WTC11 (cell line): ENCODE measurements at regions not wholly inside any gene's neighbourhood (a gene's known extent, or its start where the extent isn't known, plus 50 kb on each side); places are given as distances from the start of the nearest gene placed in this dataset.

ENCODE experiments used
- ATAC-seq: fragments of 200-7000 bp; cut with Tn5 transposase; 2 replicates; pipeline ENCODE4 v1.10.0; 2021; ENCODE audit warnings: mild to moderate bottlenecking, moderate library complexity
- CTCF ChIA-PET: fragments of 300-600 bp; sonication (Branson Sonifier 250); formaldehyde crosslinking; loops from one replicate; lab custom pipeline; 2021; ENCODE audit warnings: antibody characterized with exemption; lab: Charles Lee
- POLR2A ChIA-PET: fragments of 350-600 bp; sonication (Branson Sonifier 250); formaldehyde crosslinking; loops from one replicate; lab custom pipeline; 2021; ENCODE audit warnings: antibody characterized with exemption; lab: Charles Lee
- DNase-seq: peaks from one replicate; pipeline ENCODE4 v3.0.0; 2021; ENCODE audit warnings: low spot score
- H3K27ac Mint-ChIP-seq: 2 replicates; pipeline ENCODE4 v1.8.0; 2021; ENCODE audit warnings: mixed read lengths
- H3K27me3 Mint-ChIP-seq: 2 replicates; pipeline ENCODE4 v1.8.0; 2021; ENCODE audit warnings: low read depth, mild to moderate bottlenecking, moderate library complexity, mixed read lengths
- H3K36me3 Mint-ChIP-seq: 2 replicates; pipeline ENCODE4 v1.8.0; 2021; ENCODE audit warnings: mixed read lengths
- H3K4me1 Mint-ChIP-seq: 2 replicates; pipeline ENCODE4 v1.8.0; 2022; ENCODE audit warnings: mixed read lengths
- H3K4me3 Mint-ChIP-seq: 2 replicates; pipeline ENCODE4 v1.8.0; 2021; ENCODE audit warnings: mild to moderate bottlenecking, moderate library complexity, mixed read lengths
- H3K9me3 Mint-ChIP-seq: 2 replicates; pipeline ENCODE4 v1.8.0; 2021; ENCODE audit warnings: mixed read lengths
- CREM ChIP-seq: sonication (generic); formaldehyde crosslinking; IDR thresholded peaks from 2 replicates; pipeline ENCODE4 v1.8.1; 2022; ENCODE audit warnings: mild to moderate bottlenecking, missing genetic modification reagents, moderate library complexity
- GTF2I ChIP-seq: fragments of 250-450 bp; sonication (Bioruptor Pico); conservative IDR thresholded peaks from 2 replicates; pipeline ENCODE4 v1.4.0; 2021; ENCODE audit warnings: mild to moderate bottlenecking
- IRF2 ChIP-seq: sonication (generic); formaldehyde crosslinking; IDR thresholded peaks from 2 replicates; pipeline ENCODE4 v1.8.0; 2022; ENCODE audit warnings: low read depth, missing genetic modification reagents, borderline replicate concordance
- JUN ChIP-seq: sonication (generic); formaldehyde crosslinking; IDR thresholded peaks from 2 replicates; pipeline ENCODE4 v1.8.0; 2023; ENCODE audit warnings: mild to moderate bottlenecking, missing genetic modification reagents
- NFATC4 ChIP-seq: fragments of 250-450 bp; sonication (Bioruptor Pico); IDR thresholded peaks from 2 replicates; pipeline ENCODE4 v1.9.0; 2021; ENCODE audit warnings: mild to moderate bottlenecking
- NFYB ChIP-seq: sonication (generic); formaldehyde crosslinking; conservative IDR thresholded peaks from 2 replicates; pipeline ENCODE4 v1.8.0; 2022; ENCODE audit warnings: low read depth, missing genetic modification reagents
- NR3C1 ChIP-seq: sonication (generic); formaldehyde crosslinking; conservative IDR thresholded peaks from 2 replicates; pipeline ENCODE4 v1.8.1; 2023; ENCODE audit warnings: low read depth, mild to moderate bottlenecking, missing genetic modification reagents
- OVOL2 ChIP-seq: fragments of 250-450 bp; sonication (Bioruptor Pico); IDR thresholded peaks from 2 replicates; pipeline ENCODE4 v1.9.0; 2021; ENCODE audit warnings: mild to moderate bottlenecking, borderline replicate concordance
- SP1 ChIP-seq: sonication (generic); formaldehyde crosslinking; conservative IDR thresholded peaks from 2 replicates; pipeline ENCODE4 v1.8.1; 2022; ENCODE audit warnings: missing genetic modification reagents
- TEAD4 ChIP-seq: sonication (generic); formaldehyde crosslinking; IDR thresholded peaks from 2 replicates; pipeline ENCODE4 v1.8.0; 2022; ENCODE audit warnings: mild to moderate bottlenecking, missing genetic modification reagents
- ZNF219 ChIP-seq: sonication (generic); formaldehyde crosslinking; IDR thresholded peaks from 2 replicates; pipeline ENCODE4 v1.8.0; 2023; ENCODE audit warnings: missing genetic modification reagents, mild to moderate bottlenecking, borderline replicate concordance
- ZNF396 ChIP-seq: fragments of 250-450 bp; sonication (Bioruptor Pico); IDR thresholded peaks from 2 replicates; pipeline ENCODE4 v1.8.0; 2021; ENCODE audit warnings: mild to moderate bottlenecking, moderate library complexity, borderline replicate concordance
- TF ChIP-seq, protein P1 (sequence below): sonication (generic); formaldehyde crosslinking; IDR thresholded peaks from 2 replicates; pipeline ENCODE4 v1.8.0; 2022; ENCODE audit warnings: mild to moderate bottlenecking, missing genetic modification reagents
- TF ChIP-seq, protein P2 (sequence below): sonication (generic); formaldehyde crosslinking; IDR thresholded peaks from 2 replicates; pipeline ENCODE4 v1.8.1; 2022; ENCODE audit warnings: low read depth, missing genetic modification reagents, borderline replicate concordance
- TF ChIP-seq, protein P3 (sequence below): fragments of 250-450 bp; sonication (Bioruptor Pico); conservative IDR thresholded peaks from 2 replicates; pipeline ENCODE4 v1.9.0; 2021; ENCODE audit warnings: mild to moderate bottlenecking
- TF ChIP-seq, protein P4 (sequence below): fragments of 250-450 bp; sonication (Bioruptor Pico); IDR thresholded peaks from 2 replicates; pipeline ENCODE4 v2.1.2; 2022; ENCODE audit warnings: mild to moderate bottlenecking, moderate library complexity
- TF ChIP-seq, protein P5 (sequence below): sonication (generic); formaldehyde crosslinking; IDR thresholded peaks from 2 replicates; pipeline ENCODE4 v1.8.1; 2023; ENCODE audit warnings: mild to moderate bottlenecking, missing genetic modification reagents, moderate library complexity
- TF ChIP-seq, protein P6 (sequence below): sonication (generic); formaldehyde crosslinking; IDR thresholded peaks from 2 replicates; pipeline ENCODE4 v1.8.1; 2022; ENCODE audit warnings: low read depth, mild to moderate bottlenecking, moderate library complexity, missing genetic modification reagents, borderline replicate concordance

DNA sequence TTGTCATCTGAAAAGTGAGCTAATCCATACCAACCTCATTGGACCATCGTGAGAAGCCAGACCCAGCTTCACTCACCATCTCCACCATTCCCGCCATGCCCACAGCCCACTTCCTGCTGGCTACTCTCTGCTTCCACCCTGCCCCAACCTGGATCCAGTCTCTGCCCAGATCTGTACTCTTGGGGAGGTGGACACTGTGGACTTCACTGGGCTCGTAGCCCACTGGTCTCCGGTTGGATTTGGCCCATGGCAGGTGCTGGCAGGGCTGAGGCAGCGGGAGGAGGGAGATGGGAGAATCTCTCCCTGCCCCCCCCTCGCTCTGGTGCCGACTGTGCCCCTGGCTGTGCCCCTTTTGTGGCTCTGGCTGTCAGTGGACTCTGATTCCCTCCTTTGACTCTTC, 193.8 kb downstream of the ABHD5 start (continued):
- TF ChIP-seq JUN (no peak), TEAD4 (CRISPR knock-in tag) (no peak), IRF2 (CRISPR knock-in tag) (no peak), NR3C1 (no peak), NFYB (CRISPR knock-in tag) (no peak), NFATC4 (CRISPR knock-in tag) (no peak), ZNF396 (no peak), ZNF219 (CRISPR knock-in tag) (no peak), CREM (CRISPR knock-in tag) (no peak), GTF2I (CRISPR knock-in tag) (no peak)
- TF ChIP-seq, protein P1, sequence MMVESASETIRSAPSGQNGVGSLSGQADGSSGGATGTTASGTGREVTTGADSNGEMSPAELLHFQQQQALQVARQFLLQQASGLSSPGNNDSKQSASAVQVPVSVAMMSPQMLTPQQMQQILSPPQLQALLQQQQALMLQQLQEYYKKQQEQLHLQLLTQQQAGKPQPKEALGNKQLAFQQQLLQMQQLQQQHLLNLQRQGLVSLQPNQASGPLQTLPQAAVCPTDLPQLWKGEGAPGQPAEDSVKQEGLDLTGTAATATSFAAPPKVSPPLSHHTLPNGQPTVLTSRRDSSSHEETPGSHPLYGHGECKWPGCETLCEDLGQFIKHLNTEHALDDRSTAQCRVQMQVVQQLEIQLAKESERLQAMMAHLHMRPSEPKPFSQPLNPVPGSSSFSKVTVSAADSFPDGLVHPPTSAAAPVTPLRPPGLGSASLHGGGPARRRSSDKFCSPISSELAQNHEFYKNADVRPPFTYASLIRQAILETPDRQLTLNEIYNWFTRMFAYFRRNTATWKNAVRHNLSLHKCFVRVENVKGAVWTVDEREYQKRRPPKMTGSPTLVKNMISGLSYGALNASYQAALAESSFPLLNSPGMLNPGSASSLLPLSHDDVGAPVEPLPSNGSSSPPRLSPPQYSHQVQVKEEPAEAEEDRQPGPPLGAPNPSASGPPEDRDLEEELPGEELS (CRISPR knock-in tag): no peak
- TF ChIP-seq, protein P2, sequence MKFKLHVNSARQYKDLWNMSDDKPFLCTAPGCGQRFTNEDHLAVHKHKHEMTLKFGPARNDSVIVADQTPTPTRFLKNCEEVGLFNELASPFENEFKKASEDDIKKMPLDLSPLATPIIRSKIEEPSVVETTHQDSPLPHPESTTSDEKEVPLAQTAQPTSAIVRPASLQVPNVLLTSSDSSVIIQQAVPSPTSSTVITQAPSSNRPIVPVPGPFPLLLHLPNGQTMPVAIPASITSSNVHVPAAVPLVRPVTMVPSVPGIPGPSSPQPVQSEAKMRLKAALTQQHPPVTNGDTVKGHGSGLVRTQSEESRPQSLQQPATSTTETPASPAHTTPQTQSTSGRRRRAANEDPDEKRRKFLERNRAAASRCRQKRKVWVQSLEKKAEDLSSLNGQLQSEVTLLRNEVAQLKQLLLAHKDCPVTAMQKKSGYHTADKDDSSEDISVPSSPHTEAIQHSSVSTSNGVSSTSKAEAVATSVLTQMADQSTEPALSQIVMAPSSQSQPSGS (CRISPR knock-in tag): no peak

DNA sequence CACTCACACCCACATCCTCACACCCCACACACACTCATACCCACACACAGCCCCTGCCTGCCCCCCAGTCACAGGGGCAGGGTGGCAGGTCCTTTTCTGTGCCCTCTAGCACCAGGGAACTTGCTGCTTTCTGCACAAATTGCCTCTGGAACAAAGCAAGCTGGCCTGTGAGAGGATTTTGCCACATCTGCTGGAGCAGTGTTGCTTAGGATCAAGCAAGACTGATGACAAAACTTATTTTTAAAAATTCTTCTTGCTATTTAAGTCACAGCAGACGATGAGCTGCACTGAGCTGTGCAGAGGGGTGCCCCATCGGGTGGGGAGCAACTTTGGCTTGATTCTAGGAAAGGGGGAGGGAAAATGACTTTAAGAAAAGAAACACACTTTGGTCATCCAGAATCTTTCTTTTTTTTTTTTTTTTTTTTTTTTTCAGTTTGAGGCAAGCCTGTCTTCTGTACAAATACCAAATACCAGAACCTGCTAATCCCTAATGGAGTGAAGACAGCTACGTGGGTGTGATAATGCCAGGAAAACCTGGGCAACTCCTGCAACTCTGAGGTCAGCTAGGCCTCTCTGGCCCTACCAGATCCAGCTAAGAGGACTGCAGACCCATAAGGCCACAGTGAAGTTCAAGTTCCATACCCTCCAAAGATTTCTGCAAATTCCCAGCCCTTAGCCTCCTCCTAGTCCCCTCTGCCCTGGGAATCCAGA, 195.3 kb downstream of the ABHD5 start:
- CTCF ChIA-PET: interaction anchor here (3.2 kb wide), 1 partner anchor 30 kb away, joined by 14 read pairs; no protein-coding TSS in a partner anchor

More for the DNA sequence above, 195.3 kb downstream of the ABHD5 start:
- Mint-ChIP-seq H3K4me3 (no peak overlapping the region), H3K4me1 (peaks cover 14% of the 10 kb centered on the region), H3K27me3 (no peaks in the 10 kb centered on the region; the same call in 1 of the 2 replicates), H3K9me3 (no peaks in the 10 kb centered on the region), H3K36me3 (no peaks in the 10 kb centered on the region), H3K27ac (no peak overlapping the region)
- ATAC-seq: no peak
- no peak for DNase-seq
- TF ChIP-seq, protein P3, sequence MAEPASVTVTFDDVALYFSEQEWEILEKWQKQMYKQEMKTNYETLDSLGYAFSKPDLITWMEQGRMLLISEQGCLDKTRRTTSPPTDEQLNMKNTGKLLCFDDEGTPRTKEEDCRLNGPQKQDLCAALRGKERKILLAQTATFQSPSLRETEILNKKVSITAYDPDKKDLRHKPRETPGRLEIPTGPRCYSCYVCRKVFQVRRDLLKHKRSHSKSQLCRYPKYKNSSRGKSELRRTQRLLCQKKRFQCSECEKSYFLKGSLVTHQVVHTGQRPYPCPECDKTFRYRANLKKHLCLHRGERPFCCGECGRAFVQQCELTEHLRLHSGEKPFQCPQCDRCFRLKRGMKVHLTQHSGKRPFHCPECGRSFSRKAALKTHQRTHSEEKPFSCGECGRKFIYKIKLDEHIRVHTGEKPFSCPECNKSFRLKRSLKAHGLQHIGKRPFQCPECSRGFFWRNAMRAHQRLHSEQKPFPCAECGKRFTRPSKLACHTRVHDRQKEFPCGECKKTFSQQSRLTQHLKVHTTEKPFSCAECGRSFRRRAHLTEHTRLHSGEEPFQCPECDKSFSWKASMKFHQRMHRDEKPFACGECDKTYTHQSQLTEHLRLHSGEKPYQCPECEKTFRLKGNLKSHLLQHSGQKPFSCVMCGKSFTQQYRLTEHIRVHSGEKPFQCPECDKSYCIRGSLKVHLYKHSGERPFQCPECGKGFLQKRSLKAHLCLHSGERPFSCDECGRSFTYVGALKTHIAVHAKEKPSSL (CRISPR knock-in tag): no peak
- no peak for TF ChIP-seq OVOL2 (CRISPR knock-in tag)
- TF ChIP-seq, protein P4, sequence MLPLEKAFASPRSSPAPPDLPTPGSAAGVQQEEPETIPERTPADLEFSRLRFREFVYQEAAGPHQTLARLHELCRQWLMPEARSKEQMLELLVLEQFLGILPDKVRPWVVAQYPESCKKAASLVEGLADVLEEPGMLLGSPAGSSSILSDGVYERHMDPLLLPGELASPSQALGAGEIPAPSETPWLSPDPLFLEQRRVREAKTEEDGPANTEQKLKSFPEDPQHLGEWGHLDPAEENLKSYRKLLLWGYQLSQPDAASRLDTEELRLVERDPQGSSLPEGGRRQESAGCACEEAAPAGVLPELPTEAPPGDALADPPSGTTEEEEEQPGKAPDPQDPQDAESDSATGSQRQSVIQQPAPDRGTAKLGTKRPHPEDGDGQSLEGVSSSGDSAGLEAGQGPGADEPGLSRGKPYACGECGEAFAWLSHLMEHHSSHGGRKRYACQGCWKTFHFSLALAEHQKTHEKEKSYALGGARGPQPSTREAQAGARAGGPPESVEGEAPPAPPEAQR (CRISPR knock-in tag): no peak
- TF ChIP-seq, protein P5, sequence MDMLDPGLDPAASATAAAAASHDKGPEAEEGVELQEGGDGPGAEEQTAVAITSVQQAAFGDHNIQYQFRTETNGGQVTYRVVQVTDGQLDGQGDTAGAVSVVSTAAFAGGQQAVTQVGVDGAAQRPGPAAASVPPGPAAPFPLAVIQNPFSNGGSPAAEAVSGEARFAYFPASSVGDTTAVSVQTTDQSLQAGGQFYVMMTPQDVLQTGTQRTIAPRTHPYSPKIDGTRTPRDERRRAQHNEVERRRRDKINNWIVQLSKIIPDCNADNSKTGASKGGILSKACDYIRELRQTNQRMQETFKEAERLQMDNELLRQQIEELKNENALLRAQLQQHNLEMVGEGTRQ (CRISPR knock-in tag): no peak
- TF ChIP-seq SP1: no peak
- TF ChIP-seq, protein P6, sequence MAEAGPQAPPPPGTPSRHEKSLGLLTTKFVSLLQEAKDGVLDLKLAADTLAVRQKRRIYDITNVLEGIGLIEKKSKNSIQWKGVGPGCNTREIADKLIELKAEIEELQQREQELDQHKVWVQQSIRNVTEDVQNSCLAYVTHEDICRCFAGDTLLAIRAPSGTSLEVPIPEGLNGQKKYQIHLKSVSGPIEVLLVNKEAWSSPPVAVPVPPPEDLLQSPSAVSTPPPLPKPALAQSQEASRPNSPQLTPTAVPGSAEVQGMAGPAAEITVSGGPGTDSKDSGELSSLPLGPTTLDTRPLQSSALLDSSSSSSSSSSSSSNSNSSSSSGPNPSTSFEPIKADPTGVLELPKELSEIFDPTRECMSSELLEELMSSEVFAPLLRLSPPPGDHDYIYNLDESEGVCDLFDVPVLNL: no peak
- POLR2A ChIA-PET: no interaction called here
